H1 (cell line): ENCODE measurements at regions not wholly inside any gene's neighbourhood (a gene's known extent, or its start where the extent isn't known, plus 50 kb on each side); places are given as distances from the start of the nearest gene placed in this dataset.

Experiments used
- CTCF ChIA-PET: fragments of 300-600 bp; sonication (Branson Sonifier 250); formaldehyde crosslinking; loops from one replicate; lab custom pipeline; 2021; ENCODE audit not compliant: partially characterized antibody; lab: Charles Lee
- POLR2A ChIA-PET: fragments of 300-600 bp; sonication (Branson Sonifier 250); formaldehyde crosslinking; loops from one replicate; lab custom pipeline; 2021; ENCODE audit warnings: inconsistent platforms; ENCODE audit not compliant: partially characterized antibody; lab: Charles Lee
- DNase-seq, 2 experiments: peaks; one replicate each; pipeline versions ENCODE4 v3.0.0 to v3.0.0-alpha.2; 2010 to 2022; ENCODE audit warnings: low spot score in 2 of 2, low read depth in 1 of 2, mixed read lengths in 1 of 2
- FAIRE-seq: peaks from 2 replicates; lab custom pipeline; 2011; peaks lifted over from hg19 to GRCh38; lab: Jason Lieb, UNC
- H2AFZ ChIP-seq: 2 replicates; pipeline ENCODE4 v1.8.1; 2012; ENCODE audit warnings: low read length, inconsistent platforms
- H2AK5ac ChIP-seq: 2 replicates; pipeline ENCODE4 v1.6.1; 2013; ENCODE audit warnings: low read depth, low read length
- H2BK120ac ChIP-seq: replicated peaks from 2 replicates; pipeline ENCODE3; 2013; ENCODE audit warnings: low read depth, low read length, inconsistent platforms
- H2BK12ac ChIP-seq: 2 replicates; pipeline ENCODE4 v1.6.1; 2013; ENCODE audit warnings: low read depth, low read length
- H2BK15ac ChIP-seq: 2 replicates; pipeline ENCODE4 v1.6.1; 2013; ENCODE audit warnings: low read length
- H2BK20ac ChIP-seq: 2 replicates; pipeline ENCODE4 v1.6.1; 2013; ENCODE audit warnings: low read length
- H2BK5ac ChIP-seq: 2 replicates; pipeline ENCODE4 v1.6.1; 2013; ENCODE audit warnings: low read depth, low read length
- H3K14ac ChIP-seq: 2 replicates; pipeline ENCODE4 v1.6.1; 2013; ENCODE audit warnings: inconsistent platforms; ENCODE audit not compliant: insufficient read length
- H3K18ac ChIP-seq: 2 replicates; pipeline ENCODE4 v1.6.1; 2013; ENCODE audit warnings: low read length; ENCODE audit errors: extremely low read depth
- H3K23ac ChIP-seq: 2 replicates; pipeline ENCODE4 v1.6.1; 2013; ENCODE audit warnings: inconsistent platforms; ENCODE audit not compliant: insufficient read length
- H3K23me2 ChIP-seq: 2 replicates; pipeline ENCODE4 v1.6.1; 2013; ENCODE audit warnings: low read depth, low read length
- H3K27ac ChIP-seq: 2 replicates; pipeline ENCODE4 v1.6.1; 2011; ENCODE audit warnings: low read depth, low read length, inconsistent platforms
- H3K27me3 ChIP-seq, 4 experiments: replicated peaks in 1 of 4; 1 replicate in 1 of 4; 2 replicates in 3 of 4; pipeline versions ENCODE4 v1.6.1 to v1.8.1; 2011 to 2013; ENCODE audit warnings: low read length in 3 of 4, mild to moderate bottlenecking in 3 of 4, inconsistent platforms in 2 of 4, mixed read lengths in 2 of 4, moderate library complexity in 1 of 4; ENCODE audit not compliant: control insufficient read depth in 3 of 4, insufficient read depth in 3 of 4; ENCODE audit errors: extremely low read depth in 1 of 4
- H3K36me3 ChIP-seq, 4 experiments: 2 replicates each; pipeline versions ENCODE4 v1.6.1 to v1.8.1; 2011 to 2013; ENCODE audit warnings: mild to moderate bottlenecking in 4 of 4, low read length in 3 of 4, moderate library complexity in 2 of 4, control low read depth in 1 of 4, inconsistent platforms in 1 of 4; ENCODE audit not compliant: insufficient read depth in 4 of 4, control insufficient read depth in 2 of 4
- H3K4ac ChIP-seq: replicated peaks from 2 replicates; pipeline ENCODE3; 2013; ENCODE audit warnings: low read length, low read depth, mixed read lengths, inconsistent platforms; ENCODE audit not compliant: insufficient read length
- H3K4me1 ChIP-seq, 4 experiments: replicated peaks in 1 of 4; 1 replicate in 1 of 4; 2 replicates in 3 of 4; pipeline versions ENCODE4 v1.6.1 to v1.8.1; 2011 to 2013; ENCODE audit warnings: low read length in 3 of 4, inconsistent platforms in 2 of 4, mixed read lengths in 1 of 4; ENCODE audit not compliant: insufficient read depth in 4 of 4, control insufficient read depth in 3 of 4
- H3K4me2 ChIP-seq, 2 experiments: 2 replicates each; pipeline versions ENCODE4 v1.6.1 to v1.8.1; 2011 to 2013; ENCODE audit warnings: low read depth in 2 of 2, low read length in 2 of 2, control low read depth in 1 of 2, inconsistent platforms in 1 of 2, mild to moderate bottlenecking in 1 of 2; ENCODE audit not compliant: insufficient read depth in 1 of 2
- H3K4me3 ChIP-seq, 4 experiments: fragments of 200-600, 300-600 bp in 1 of 4; sonication (generic), shearing (Covaris generic), sonication (Bioruptor Twin) in 1 of 4; 2 replicates each; pipeline versions ENCODE4 v1.5.1 to v1.8.1; 2011 to 2016; ENCODE audit warnings: low read length in 4 of 4, low read depth in 3 of 4, control low read depth in 2 of 4, inconsistent platforms in 2 of 4, mild to moderate bottlenecking in 2 of 4, mixed read lengths in 1 of 4, moderate library complexity in 1 of 4; ENCODE audit not compliant: insufficient read depth in 2 of 4; ENCODE audit errors: extremely low read depth in 1 of 4
- H3K56ac ChIP-seq: replicated peaks from 2 replicates; pipeline ENCODE3; 2013; ENCODE audit warnings: low read depth, mild to moderate bottlenecking, mixed read lengths, low read length, inconsistent platforms; ENCODE audit not compliant: insufficient read length
- H3K79me1 ChIP-seq: 2 replicates; pipeline ENCODE4 v1.6.1; 2013; ENCODE audit warnings: low read depth, low read length, control low read depth
- H3K79me2 ChIP-seq, 2 experiments: 2 replicates each; pipeline versions ENCODE4 v1.6.1 to v1.8.1; 2012 to 2013; ENCODE audit warnings: low read length in 2 of 2, mild to moderate bottlenecking in 2 of 2, inconsistent platforms in 1 of 2; ENCODE audit not compliant: insufficient read depth in 2 of 2, control insufficient read depth in 1 of 2
- H3K9ac ChIP-seq, 4 experiments: replicated peaks in 1 of 4; 1 replicate in 1 of 4; 2 replicates in 3 of 4; pipeline versions ENCODE4 v1.6.1 to v1.8.1; 2011 to 2013; ENCODE audit warnings: low read depth in 3 of 4, low read length in 3 of 4, control low read depth in 2 of 4, mild to moderate bottlenecking in 2 of 4, moderate library complexity in 2 of 4, inconsistent platforms in 1 of 4; ENCODE audit errors: extremely low read depth in 1 of 4
- H3K9me3 ChIP-seq, 2 experiments: 2 replicates each; pipeline versions ENCODE4 v1.6.1 to v1.8.1; 2012 to 2013; ENCODE audit warnings: mild to moderate bottlenecking in 2 of 2, moderate library complexity in 2 of 2, control low read depth in 1 of 2, inconsistent platforms in 1 of 2, low read depth in 1 of 2, low read length in 1 of 2, mixed read lengths in 1 of 2; ENCODE audit not compliant: insufficient read depth in 2 of 2
- H4K20me1 ChIP-seq, 2 experiments: replicated peaks in 1 of 2; 2 replicates each; pipeline versions ENCODE3 to v1.8.1; 2011 to 2013; ENCODE audit warnings: inconsistent platforms in 2 of 2, low read length in 2 of 2, mild to moderate bottlenecking in 1 of 2; ENCODE audit not compliant: insufficient read depth in 2 of 2, control insufficient read depth in 1 of 2
- H4K5ac ChIP-seq: 2 replicates; pipeline ENCODE4 v1.6.1; 2013; ENCODE audit warnings: low read length, low read depth, mixed read lengths, inconsistent platforms; ENCODE audit not compliant: insufficient read length
- H4K8ac ChIP-seq: 2 replicates; pipeline ENCODE4 v1.8.0; 2013; ENCODE audit warnings: mild to moderate bottlenecking, moderate library complexity, low read length, inconsistent platforms; ENCODE audit not compliant: insufficient read depth; ENCODE audit errors: extremely low read depth
- H4K91ac ChIP-seq: replicated peaks from 2 replicates; pipeline ENCODE3; 2013; ENCODE audit warnings: low read length, mixed read lengths, inconsistent platforms; ENCODE audit not compliant: insufficient read length
- BCL11A ChIP-seq, 2 experiments: IDR thresholded peaks; one replicate each; pipeline ENCODE4 v1.6.1; 2011; ENCODE audit warnings: low read depth in 2 of 2, low read length in 2 of 2, mild to moderate bottlenecking in 2 of 2
- EZH2 ChIP-seq: fragments of 200-600 bp; sonication (generic); IDR thresholded peaks from 2 replicates; pipeline ENCODE4 v1.7.1; 2012; ENCODE audit warnings: low read depth, mild to moderate bottlenecking, moderate library complexity, low read length, inconsistent platforms; ENCODE audit not compliant: severe bottlenecking
- HDAC6 ChIP-seq: IDR thresholded peaks from one replicate; pipeline ENCODE4 v1.7.1; 2012; ENCODE audit warnings: low read depth, mild to moderate bottlenecking, inconsistent platforms, low read length, moderate library complexity
- RBBP5 ChIP-seq: IDR thresholded peaks from 2 replicates; pipeline ENCODE4 v1.7.1; 2012; ENCODE audit warnings: low read depth, mild to moderate bottlenecking, inconsistent platforms, low read length, moderate library complexity, borderline replicate concordance
- RNF2 ChIP-seq: fragments of 200-900, 300-1000 bp; sonication (generic); IDR thresholded peaks from 2 replicates; pipeline ENCODE4 v1.7.1; 2016; ENCODE audit warnings: borderline replicate concordance, low read depth, mild to moderate bottlenecking, antibody characterized with exemption, low read length; ENCODE audit not compliant: poor library complexity, severe bottlenecking; ENCODE audit errors: missing control alignments
- SIRT6 ChIP-seq: IDR thresholded peaks from one replicate; pipeline ENCODE4 v1.7.1; 2012; ENCODE audit warnings: low read length, inconsistent platforms
- TAF7 ChIP-seq: optimal IDR thresholded peaks from 2 replicates; pipeline ENCODE3; 2011; ENCODE audit warnings: low read depth, mild to moderate bottlenecking, inconsistent platforms, low read length, moderate library complexity, borderline replicate concordance
- TCF12 ChIP-seq: IDR thresholded peaks from 2 replicates; pipeline ENCODE4 v1.6.1; 2011; ENCODE audit warnings: low read depth, mild to moderate bottlenecking, low read length
- TEAD4 ChIP-seq: IDR thresholded peaks from 2 replicates; pipeline ENCODE4 v1.6.1; 2012; ENCODE audit warnings: low read depth, low read length, inconsistent platforms, mixed read lengths
- ZNF274 ChIP-seq: IDR thresholded peaks from 2 replicates; pipeline ENCODE4 v1.7.0; 2012; ENCODE audit warnings: low read length, borderline replicate concordance; ENCODE audit errors: extremely low read depth
- WGBS, 2 experiments: shearing (Covaris generic) in 1 of 2; methylation state at CpG; one replicate each; pipeline versions ENCODE4 v1.1.6 to v1.1.7; 2013 to 2015; ENCODE audit warnings: low lambda C conversion rate in 2 of 2, mixed read lengths in 2 of 2, inconsistent platforms in 1 of 2, low coverage in 1 of 2, missing lambda C conversion rate in 1 of 2; ENCODE audit not compliant: insufficient replicate concordance in 2 of 2, insufficient coverage in 1 of 2, insufficient read length in 1 of 2; ENCODE audit errors: extremely low coverage in 1 of 2, missing lambda C conversion rate in 1 of 2; 5-methylcytosine and 5-hydroxymethylcytosine counted together
- TF ChIP-seq, protein P1 (sequence below): IDR thresholded peaks from 2 replicates; pipeline ENCODE4 v1.6.1; 2011; ENCODE audit warnings: low read depth, mild to moderate bottlenecking, low read length; ENCODE audit not compliant: insufficient read depth

DNA sequence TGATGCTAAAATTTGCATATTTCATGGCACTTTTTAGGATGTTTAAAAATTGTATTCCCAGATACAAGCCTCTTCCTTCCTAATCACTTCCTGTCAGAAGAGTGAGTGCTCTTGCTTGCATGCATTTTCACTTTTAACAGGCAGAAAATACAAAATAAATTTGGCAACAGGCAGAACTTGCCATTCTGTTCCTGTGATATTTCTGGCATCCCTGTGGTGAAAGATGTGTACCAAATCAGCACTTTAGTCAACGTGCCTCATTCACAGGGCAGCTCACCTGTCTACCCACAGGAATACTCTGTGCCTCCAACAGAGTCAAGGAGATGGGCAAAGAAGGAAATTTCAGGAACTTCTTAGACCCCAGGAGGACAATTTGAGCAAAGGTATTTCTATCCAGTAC lies 360.9 kb downstream of the AKAIN1 start:
- H2BK12ac ChIP-seq, result no peak overlapping the region
- peaks cover 0 to 3% (median 3%) of the 10 kb centered on the region in 4 experiments; a peak in 4 of 7 replicates for H3K4me1 ChIP-seq
- H3K4me3 ChIP-seq, result no peak overlapping the region
- FAIRE-seq, result no peak
- H3K23me2 ChIP-seq, result no peaks in the 10 kb centered on the region
- H2BK20ac ChIP-seq, result no peak overlapping the region
- no peaks in the 10 kb centered on the region for H3K27me3 ChIP-seq
- H2AK5ac ChIP-seq, result no peak overlapping the region
- POLR2A ChIA-PET, result no interaction called here
- H4K20me1 ChIP-seq, result no peaks in the 10 kb centered on the region
- no peak overlapping the region for H4K5ac ChIP-seq
- no peak overlapping the region for H4K91ac ChIP-seq
- 91% methylated on average over 1 of the region's 1 CpG; no CpG with 5 or more reads in 1 of the 2 experiments for WGBS, 2 experiments
- no peak overlapping the region for H3K27ac ChIP-seq
- no peak overlapping the region for H3K14ac ChIP-seq
- H3K18ac ChIP-seq, result no peak overlapping the region
- CTCF ChIA-PET, result no interaction called here
- H3K36me3 ChIP-seq, result no peaks in the 10 kb centered on the region
- H3K9ac ChIP-seq, result no peak overlapping the region
- H4K8ac ChIP-seq, result no peak overlapping the region; the same call in 1 of the 2 replicates
- H2BK5ac ChIP-seq, result no peak overlapping the region
- no peaks in the 10 kb centered on the region for H3K79me2 ChIP-seq
- H3K4ac ChIP-seq, result no peak overlapping the region
- H3K79me1 ChIP-seq, result no peaks in the 10 kb centered on the region
- no peaks in the 10 kb centered on the region for H3K9me3 ChIP-seq
- H3K23ac ChIP-seq, result no peak overlapping the region
- no peak for DNase-seq
- H3K56ac ChIP-seq, result no peak overlapping the region
- H2BK120ac ChIP-seq, result no peak overlapping the region
- no peak overlapping the region for H2AFZ ChIP-seq
- H2BK15ac ChIP-seq, result no peak overlapping the region
- H3K4me2 ChIP-seq, result no peak overlapping the region
- no peak for TF ChIP-seq RBBP5
- TF ChIP-seq TEAD4, result no peak
- TF ChIP-seq TAF7, result no peak
- TF ChIP-seq HDAC6, result no peak
- no peak for TF ChIP-seq SIRT6
- no peak for TF ChIP-seq BCL11A (IDR thresholded peaks at IDR 0.05; ENCODE audit: low read depth in 2 of 2, low read length in 2 of 2)
- TF ChIP-seq RNF2, result no peak
- TF ChIP-seq ZNF274, result no peak
- TF ChIP-seq EZH2, result no peak
- TF ChIP-seq TCF12, result no peak
- TF ChIP-seq, protein P1, sequence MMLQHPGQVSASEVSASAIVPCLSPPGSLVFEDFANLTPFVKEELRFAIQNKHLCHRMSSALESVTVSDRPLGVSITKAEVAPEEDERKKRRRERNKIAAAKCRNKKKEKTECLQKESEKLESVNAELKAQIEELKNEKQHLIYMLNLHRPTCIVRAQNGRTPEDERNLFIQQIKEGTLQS, result no peak
